CD4-positive, alpha-beta memory T cell (primary cell): ENCODE measurements at regions not wholly inside any gene's neighbourhood (a gene's known extent, or its start where the extent isn't known, plus 50 kb on each side); places are given as distances from the start of the nearest gene placed in this dataset.

Experiments
- CTCF ChIA-PET: fragments of 350-600 bp; sonication (Branson Sonifier 250); formaldehyde crosslinking; loops from one replicate; lab custom pipeline; 2021; ENCODE audit warnings: inconsistent platforms; ENCODE audit not compliant: partially characterized antibody; lab: Charles Lee
- POLR2A ChIA-PET: fragments of 350-600 bp; sonication (Branson Sonifier 250); formaldehyde crosslinking; loops from one replicate; lab custom pipeline; 2021; ENCODE audit not compliant: partially characterized antibody; lab: Charles Lee
- DNase-seq, 5 donors: peaks; one replicate each; pipeline versions ENCODE4 v3.0.0 to v3.0.0-alpha.2; 2020 to 2022; ENCODE audit warnings: mixed read lengths in 1 of 5
- H3K27ac ChIP-seq: one replicate; pipeline ENCODE4 v1.7.0; 2013; ENCODE audit warnings: low read depth, low read length
- H3K27me3 ChIP-seq: 2 replicates; pipeline ENCODE4 v1.7.0; 2013; ENCODE audit warnings: mild to moderate bottlenecking, low read length, moderate library complexity; ENCODE audit not compliant: insufficient read depth
- H3K36me3 ChIP-seq: 2 replicates; pipeline ENCODE4 v1.7.0; 2013; ENCODE audit warnings: mild to moderate bottlenecking, low read length, moderate library complexity; ENCODE audit not compliant: insufficient read depth
- H3K4me1 ChIP-seq: 2 replicates; pipeline ENCODE4 v1.7.0; 2013; ENCODE audit warnings: mild to moderate bottlenecking, low read length, moderate library complexity; ENCODE audit not compliant: insufficient read depth
- H3K4me3 ChIP-seq, 2 donors: one replicate each; pipeline ENCODE4 v1.7.0; 2013; ENCODE audit warnings: low read length in 2 of 2, mild to moderate bottlenecking in 1 of 2
- H3K9me3 ChIP-seq, 2 donors: one replicate each; pipeline ENCODE4 v1.7.0; 2013; ENCODE audit warnings: low read length in 2 of 2, control low read depth in 1 of 2; ENCODE audit not compliant: control insufficient read depth in 1 of 2
- H3K27ac Mint-ChIP-seq, 7 donors: one replicate each; pipeline ENCODE4 v1.8.0; 2020 to 2021; ENCODE audit warnings: mixed read lengths in 7 of 7, mild to moderate bottlenecking in 6 of 7, inconsistent platforms in 3 of 7, moderate library complexity in 3 of 7
- H3K27me3 Mint-ChIP-seq, 2 donors: one replicate each; pipeline ENCODE4 v1.8.0; 2020 to 2021; ENCODE audit warnings: mixed read lengths in 2 of 2
- H3K36me3 Mint-ChIP-seq, 2 donors: one replicate each; pipeline ENCODE4 v1.8.0; 2020 to 2021; ENCODE audit warnings: mixed read lengths in 2 of 2, inconsistent platforms in 1 of 2, mild to moderate bottlenecking in 1 of 2
- H3K4me1 Mint-ChIP-seq, 4 donors: one replicate each; pipeline ENCODE4 v1.8.0; 2020 to 2021; ENCODE audit warnings: mixed read lengths in 4 of 4, mild to moderate bottlenecking in 1 of 4
- H3K4me3 Mint-ChIP-seq, 8 donors: one replicate each; pipeline ENCODE4 v1.8.0; 2020 to 2021; ENCODE audit warnings: mixed read lengths in 8 of 8, mild to moderate bottlenecking in 7 of 8, moderate library complexity in 6 of 8, inconsistent platforms in 3 of 8
- H3K9me3 Mint-ChIP-seq, 8 donors: one replicate each; pipeline ENCODE4 v1.8.0; 2020 to 2021; ENCODE audit warnings: mixed read lengths in 8 of 8, mild to moderate bottlenecking in 5 of 8, inconsistent platforms in 3 of 8, moderate library complexity in 1 of 8
- intact Hi-C: fragments of 100-400 bp; cut with micrococcal nuclease; formaldehyde crosslinking; loops from one replicate; pipeline ENCODE4 v1.15.1; 2023

DNA sequence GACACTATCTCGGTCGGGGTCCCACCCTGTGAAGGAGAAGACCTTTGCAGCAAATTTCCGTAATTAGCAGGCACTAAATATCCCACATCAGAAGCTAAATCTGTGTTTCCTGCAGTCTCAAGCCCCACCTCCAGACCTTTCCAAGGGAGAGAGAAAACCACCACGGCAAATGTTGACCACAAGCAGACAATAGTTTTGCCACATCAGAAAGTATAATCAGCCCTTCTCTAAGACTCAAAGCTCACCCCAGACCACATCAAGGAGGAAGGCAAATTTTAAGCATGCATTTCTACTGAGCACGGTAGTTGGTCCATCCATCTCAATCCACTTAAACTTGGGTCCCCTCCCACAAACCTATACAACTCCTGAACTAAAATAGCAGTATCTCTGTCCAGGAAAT, 398.5 kb downstream of the GPM6A start:
- ChIA-PET CTCF (no interaction called here), POLR2A (no interaction called here)
- Mint-ChIP-seq H3K9me3 (peaks cover 3 to 38% (median 16%) of the 10 kb centered on the region in 8 donors), H3K27ac (no peak overlapping the region), H3K4me1 (no peaks in the 10 kb centered on the region), H3K27me3 (peaks cover 0 to 2% of the 10 kb centered on the region in 2 donors), H3K4me3 (peak overlapping the region in 1 of 8 donors; percentile 36), H3K36me3 (no peaks in the 10 kb centered on the region)
- Histone ChIP-seq H3K4me1 (no peaks in the 10 kb centered on the region), H3K36me3 (no peaks in the 10 kb centered on the region), H3K9me3 (peaks cover 0 to 3% of the 10 kb centered on the region in 2 donors), H3K27me3 (no peaks in the 10 kb centered on the region), H3K4me3 (no peak overlapping the region), H3K27ac (no peak overlapping the region)
- DNase-seq = no peak
- intact Hi-C loops = no loop called here

DNA sequence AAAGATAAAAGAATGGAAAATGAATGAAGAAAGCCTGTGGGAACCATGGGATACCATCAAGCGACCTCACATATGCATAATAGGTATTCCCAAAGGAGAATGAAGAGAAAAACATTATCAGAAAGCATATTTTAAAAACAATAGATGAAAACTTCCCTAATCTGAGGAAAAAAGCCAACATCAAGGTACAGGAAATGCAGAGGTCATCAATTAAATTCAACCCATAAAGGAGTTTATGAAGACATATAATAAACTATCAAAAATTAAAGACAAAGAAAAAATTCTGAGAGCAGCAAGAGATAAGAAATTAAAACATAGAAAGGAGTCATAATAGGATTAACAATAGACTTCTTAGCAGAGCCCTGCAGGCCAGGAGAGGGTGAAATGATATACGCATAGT, 397.5 kb downstream of the GPM6A start:
- H3K4me1 Mint-ChIP-seq = no peaks in the 10 kb centered on the region
- Histone ChIP-seq H3K9me3 (peaks cover 0 to 3% of the 10 kb centered on the region in 2 donors), H3K36me3 (no peaks in the 10 kb centered on the region), H3K27me3 (no peaks in the 10 kb centered on the region), H3K27ac (no peak overlapping the region), H3K4me3 (no peak overlapping the region), H3K4me1 (no peaks in the 10 kb centered on the region)
- peaks cover 0 to 2% of the 10 kb centered on the region in 2 donors for H3K27me3 Mint-ChIP-seq
- H3K9me3 Mint-ChIP-seq = peaks cover 3 to 38% (median 16%) of the 10 kb centered on the region in 8 donors
- no peak overlapping the region for H3K4me3 Mint-ChIP-seq
- DNase-seq = no peak
- peak overlapping the region in 1 of 7 donors; percentile 62 for H3K27ac Mint-ChIP-seq
- ChIA-PET POLR2A (no interaction called here), CTCF (no interaction called here)
- H3K36me3 Mint-ChIP-seq = no peaks in the 10 kb centered on the region
- intact Hi-C loops = no loop called here

DNA sequence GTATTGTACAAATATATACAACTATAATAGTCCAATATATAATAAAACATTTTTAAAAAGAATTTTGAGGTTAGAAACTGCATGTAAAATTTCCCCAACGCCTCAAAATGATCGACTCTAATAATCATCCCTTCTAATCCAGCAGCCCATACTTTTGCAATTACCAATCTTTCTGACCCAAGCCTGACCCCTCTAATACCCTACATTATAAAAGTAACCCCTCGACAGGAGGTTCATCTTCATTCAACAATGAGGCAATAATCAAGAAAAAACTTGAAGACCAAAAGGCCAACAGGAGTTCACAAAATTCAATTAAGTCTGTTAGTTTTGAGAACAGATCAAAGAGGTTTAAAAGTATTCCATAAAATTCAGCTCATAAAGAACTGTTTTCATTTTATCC, 393.5 kb downstream of the GPM6A start:
- Histone ChIP-seq H3K27ac (no peak overlapping the region), H3K4me1 (no peaks in the 10 kb centered on the region), H3K27me3 (no peaks in the 10 kb centered on the region), H3K36me3 (no peaks in the 10 kb centered on the region), H3K9me3 (peaks cover 0 to 2% of the 10 kb centered on the region in 2 donors), H3K4me3 (no peak overlapping the region)
- POLR2A ChIA-PET = no interaction called here
- Mint-ChIP-seq H3K36me3 (no peaks in the 10 kb centered on the region), H3K27me3 (no peaks in the 10 kb centered on the region), H3K4me3 (no peak overlapping the region), H3K9me3 (peaks cover 3 to 22% (median 11%) of the 10 kb centered on the region in 8 donors), H3K4me1 (no peaks in the 10 kb centered on the region), H3K27ac (no peak overlapping the region)
- DNase-seq = peak in 1 of 5 donors; percentile 25
- CTCF ChIA-PET = no interaction called here
- intact Hi-C loops = no loop called here

DNA sequence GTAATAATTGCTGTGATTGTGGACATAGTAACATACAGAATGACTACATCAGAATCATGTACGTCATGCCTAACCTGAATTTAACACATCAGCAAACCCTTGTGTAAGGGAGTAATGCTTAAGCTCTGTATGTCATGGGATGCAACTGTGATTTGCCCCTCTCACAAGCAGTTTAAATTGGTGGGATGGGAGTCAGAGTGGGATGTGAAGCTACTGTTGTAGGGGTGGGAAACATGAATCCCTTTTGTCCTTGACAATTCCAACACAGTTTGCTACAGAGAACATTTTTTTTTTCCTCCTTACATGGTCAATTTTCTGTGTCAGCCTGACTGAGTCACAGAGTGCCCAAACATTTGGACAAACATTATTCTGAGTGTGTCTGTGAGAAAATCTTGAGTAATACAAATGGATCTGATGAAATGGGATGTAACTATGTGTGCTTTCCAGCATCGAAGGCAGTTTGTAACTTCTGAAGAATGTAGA, 392.8 kb downstream of the GPM6A start:
- H3K4me1 Mint-ChIP-seq = no peaks in the 10 kb centered on the region

DNA sequence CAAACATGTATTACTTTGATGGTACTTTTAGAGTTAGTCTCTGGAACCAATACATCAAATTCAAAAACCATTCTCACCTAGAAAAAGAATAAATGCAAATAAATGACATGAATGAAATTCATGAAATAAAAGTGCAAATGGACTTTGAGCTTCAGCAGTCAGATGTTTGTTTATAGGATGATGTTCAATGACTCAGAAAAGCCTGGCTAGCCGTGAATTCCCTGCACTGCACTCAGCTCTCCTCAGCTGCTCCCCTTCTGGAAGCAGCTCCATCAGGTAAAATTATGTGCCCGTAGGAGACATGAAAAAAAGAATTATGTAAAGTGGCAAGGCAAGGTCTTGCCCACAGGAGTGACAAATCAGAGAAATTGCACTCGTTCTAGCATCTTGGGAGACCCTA, 390.6 kb downstream of the GPM6A start:
- Histone ChIP-seq H3K36me3 (no peaks in the 10 kb centered on the region), H3K9me3 (no peaks in the 10 kb centered on the region), H3K4me3 (no peak overlapping the region), H3K4me1 (no peaks in the 10 kb centered on the region), H3K27me3 (no peaks in the 10 kb centered on the region), H3K27ac (no peak overlapping the region)
- intact Hi-C loops = no loop called here
- CTCF ChIA-PET = no interaction called here
- Mint-ChIP-seq H3K4me3 (no peak overlapping the region), H3K9me3 (peaks cover 0 to 8% (median 2%) of the 10 kb centered on the region in 8 donors), H3K27me3 (no peaks in the 10 kb centered on the region), H3K36me3 (no peaks in the 10 kb centered on the region), H3K27ac (no peak overlapping the region), H3K4me1 (no peaks in the 10 kb centered on the region)
- DNase-seq = no peak
- POLR2A ChIA-PET = no interaction called here

More for the DNA sequence above, 392.8 kb downstream of the GPM6A start:
- Mint-ChIP-seq H3K27ac (no peak overlapping the region), H3K9me3 (peaks cover 3 to 14% (median 8%) of the 10 kb centered on the region in 8 donors), H3K36me3 (no peaks in the 10 kb centered on the region), H3K27me3 (no peaks in the 10 kb centered on the region), H3K4me3 (no peak overlapping the region)
- Histone ChIP-seq H3K4me3 (no peak overlapping the region), H3K4me1 (no peaks in the 10 kb centered on the region), H3K27me3 (no peaks in the 10 kb centered on the region), H3K27ac (no peak overlapping the region), H3K36me3 (no peaks in the 10 kb centered on the region), H3K9me3 (no peaks in the 10 kb centered on the region)
- ChIA-PET CTCF (no interaction called here), POLR2A (no interaction called here)
- no peak for DNase-seq
- intact Hi-C loops = no loop called here

DNA sequence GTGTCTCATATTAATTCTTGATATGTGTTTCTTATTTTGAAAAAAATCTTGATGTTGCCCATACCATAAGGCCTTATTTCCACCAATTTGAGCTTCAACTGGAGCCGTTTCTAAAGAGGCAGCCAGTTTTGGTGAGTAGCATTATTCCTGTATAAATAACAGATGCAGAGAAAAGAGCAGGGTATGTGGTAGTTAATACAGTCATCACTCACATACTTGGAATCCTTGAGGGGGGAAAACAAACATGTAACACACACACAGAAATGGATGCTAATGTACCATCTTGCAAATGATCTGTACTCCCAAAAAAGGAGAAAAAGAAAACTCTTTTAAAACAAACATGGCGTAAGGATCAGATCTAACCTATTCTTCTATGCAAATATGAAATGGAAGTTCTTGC, 389.7 kb downstream of the GPM6A start:
- DNase-seq = no peak
- Mint-ChIP-seq H3K27me3 (no peaks in the 10 kb centered on the region), H3K36me3 (no peaks in the 10 kb centered on the region), H3K4me3 (no peak overlapping the region), H3K9me3 (peaks cover 0 to 8% (median 3%) of the 10 kb centered on the region in 8 donors), H3K27ac (no peak overlapping the region), H3K4me1 (no peaks in the 10 kb centered on the region)
- intact Hi-C loops = no loop called here
- no peaks in the 10 kb centered on the region for H3K4me1 ChIP-seq
- no peaks in the 10 kb centered on the region for H3K9me3 ChIP-seq
- H3K27ac ChIP-seq = no peak overlapping the region
- H3K27me3 ChIP-seq = no peaks in the 10 kb centered on the region
- ChIA-PET CTCF (no interaction called here), POLR2A (no interaction called here)
- H3K4me3 ChIP-seq = no peak overlapping the region
- H3K36me3 ChIP-seq = no peaks in the 10 kb centered on the region

DNA sequence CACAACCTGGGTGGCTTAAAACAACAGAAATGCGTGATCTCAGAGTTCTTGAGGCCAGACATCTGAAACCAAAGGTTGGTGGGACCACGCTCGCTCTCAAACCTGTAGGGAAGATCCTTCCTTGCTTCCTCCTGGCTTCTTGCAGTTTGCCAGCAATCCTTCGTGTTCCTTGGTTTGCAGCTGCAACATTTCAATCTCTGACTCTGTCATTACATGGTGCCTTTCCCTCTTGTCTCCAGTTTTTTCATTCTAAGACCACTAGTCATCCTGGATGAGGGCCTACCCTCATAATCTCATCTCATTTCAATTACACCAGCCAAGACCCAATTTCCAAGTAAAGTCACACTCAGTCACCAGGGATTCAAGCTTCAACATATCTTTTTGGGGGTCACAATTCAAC, 388.0 kb downstream of the GPM6A start:
- Histone ChIP-seq H3K4me1 (no peaks in the 10 kb centered on the region), H3K27me3 (no peaks in the 10 kb centered on the region), H3K9me3 (no peaks in the 10 kb centered on the region), H3K36me3 (no peaks in the 10 kb centered on the region), H3K4me3 (no peak overlapping the region), H3K27ac (no peak overlapping the region)
- Mint-ChIP-seq H3K36me3 (no peaks in the 10 kb centered on the region), H3K4me1 (no peaks in the 10 kb centered on the region), H3K4me3 (no peak overlapping the region), H3K9me3 (peaks cover 0 to 8% (median 3%) of the 10 kb centered on the region in 8 donors), H3K27ac (no peak overlapping the region), H3K27me3 (no peaks in the 10 kb centered on the region)
- ChIA-PET POLR2A (no interaction called here), CTCF (interaction anchor here (0.7 to 1.3 kb wide), 2 partner anchors 12 to 1868 kb away, joined by 3 read pairs; no protein-coding TSS in a partner anchor)
- intact Hi-C loops = no loop called here
- no peak for DNase-seq

DNA sequence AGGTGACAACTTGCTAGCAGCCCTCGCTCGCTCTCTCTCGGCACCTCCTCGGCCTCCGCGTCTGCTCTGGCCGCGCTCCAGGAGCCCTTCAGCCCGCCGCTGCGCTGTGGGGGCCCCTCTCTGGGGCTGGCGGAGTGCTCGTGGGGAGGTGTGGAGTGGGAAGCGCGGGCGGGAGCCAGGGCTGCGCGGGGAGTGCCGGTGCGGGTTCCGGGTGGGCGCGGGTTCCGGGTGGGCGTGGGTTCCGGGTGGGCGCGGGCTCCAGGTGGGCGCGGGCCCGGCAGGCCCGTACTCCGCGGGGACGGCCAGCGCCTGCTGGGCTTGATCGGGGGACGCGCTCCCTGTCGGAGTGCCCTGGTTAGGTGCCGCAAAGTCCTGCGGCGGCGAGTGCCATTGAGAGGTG, 384.3 kb downstream of the GPM6A start:
- no peak for DNase-seq
- Mint-ChIP-seq H3K4me1 (no peaks in the 10 kb centered on the region), H3K36me3 (no peaks in the 10 kb centered on the region), H3K27ac (no peak overlapping the region), H3K4me3 (no peak overlapping the region), H3K9me3 (peaks cover 0 to 10% (median 3%) of the 10 kb centered on the region in 8 donors), H3K27me3 (no peaks in the 10 kb centered on the region)
- Histone ChIP-seq H3K9me3 (no peaks in the 10 kb centered on the region), H3K4me3 (no peak overlapping the region), H3K27me3 (no peaks in the 10 kb centered on the region), H3K4me1 (no peaks in the 10 kb centered on the region), H3K36me3 (no peaks in the 10 kb centered on the region), H3K27ac (no peak overlapping the region)
- POLR2A ChIA-PET = no interaction called here
- CTCF ChIA-PET = no interaction called here
- intact Hi-C loops = no loop called here
